ENCODE measurements at regions not wholly inside any gene's neighbourhood (a gene's known extent, or its start where the extent isn't known, plus 50 kb on each side); places are given as distances from the start of the nearest gene placed in this dataset.

- Histone ChIP-seq H3K9me1 (replicated peaks; ENCODE audit: control insufficient read depth, extremely low read depth, insufficient read depth, low read length) (no peaks in the 10 kb centered on the region), H3K4me3 (replicated peaks in 1 of 3; ENCODE audit: insufficient read depth in 1 of 3, low read depth in 1 of 3, low read length in 3 of 3) (no peak overlapping the region), H3K4me1 (ENCODE audit: control insufficient read depth, extremely low read depth, insufficient read depth, low read length) (no peaks in the 10 kb centered on the region), H3K9ac (replicated peaks; ENCODE audit: extremely low read depth, insufficient read depth, low read length) (no peak overlapping the region), H3K4me2 (ENCODE audit: insufficient read depth, low read length) (no peak overlapping the region), H3K27ac (ENCODE audit: insufficient read depth, low read depth, low read length) (no peak overlapping the region), H4K20me1 (replicated peaks; ENCODE audit: control insufficient read depth, extremely low read depth, insufficient read depth, low read length) (no peaks in the 10 kb centered on the region), H3K79me2 (ENCODE audit: control insufficient read depth, insufficient read depth, low read length) (no peaks in the 10 kb centered on the region), H3K27me3 (ENCODE audit: control insufficient read depth in 2 of 2, insufficient read depth in 2 of 2, low read length in 2 of 2) (no peaks in the 10 kb centered on the region), H3K36me3 (ENCODE audit: control insufficient read depth in 2 of 2, extremely low read depth in 1 of 2, insufficient read depth in 2 of 2, low read length in 2 of 2) (no peaks in the 10 kb centered on the region), H2AFZ (ENCODE audit: low read depth, low read length) (no peak overlapping the region), H3K9me3 (replicated peaks; ENCODE audit: control insufficient read depth, insufficient read depth, low read length) (no peaks in the 10 kb centered on the region)
- DNase-seq (ENCODE audit: low read depth, low spot score) (peak; percentile 10), FAIRE-seq (no peak)
- BruUV-seq (replicated peaks): no TSS peak
- ChIA-PET POLR2A (no interaction called here), CTCF (interaction anchor here (1.3 to 1.7 kb wide), 3 partner anchors 9 to 815 kb away, joined by 3 to 4 read pairs (median 4); no protein-coding TSS in a partner anchor)
- TF ChIP-seq EZH2 (IDR thresholded peaks at IDR 0.05; ENCODE audit: borderline replicate concordance, low read depth, low read length, severe bottlenecking) (no peak), CTCF (IDR thresholded peaks at IDR 0.05; ENCODE audit: extremely low read depth in 1 of 2, insufficient read depth in 1 of 2, low read depth in 1 of 2, low read length in 2 of 2) (peak in 1 of 2 donors; percentile 12), POLR2AphosphoS5 (IDR thresholded peaks at IDR 0.05; ENCODE audit: insufficient read depth, low read depth, low read length) (no peak), MYC (IDR thresholded peaks at IDR 0.05; ENCODE audit: low read depth, low read length) (no peak)
- dilution Hi-C loops (cut with MboI; ENCODE audit: extremely low pct_ligation_motif_present, low sequenced_read_pairs) (no loop called here), intact Hi-C loops (cut with micrococcal nuclease) (loop anchor here (2.0 to 10.0 kb wide), 2 partner anchors 396 to 818 kb away; no protein-coding TSS in a partner anchor)
Measured at GRCh38 chr2:156192468-156192867, 140.1 kb downstream of the NR4A2 start.

GRCh38 chr2:156191527-156191926, 141.0 kb downstream of the NR4A2 start:
- Histone ChIP-seq H3K4me3 (replicated peaks in 1 of 3; ENCODE audit: insufficient read depth in 1 of 3, low read depth in 1 of 3, low read length in 3 of 3) (no peak overlapping the region), H3K4me2 (ENCODE audit: insufficient read depth, low read length) (no peak overlapping the region), H4K20me1 (replicated peaks; ENCODE audit: control insufficient read depth, extremely low read depth, insufficient read depth, low read length) (no peaks in the 10 kb centered on the region), H3K79me2 (ENCODE audit: control insufficient read depth, insufficient read depth, low read length) (no peaks in the 10 kb centered on the region), H2AFZ (ENCODE audit: low read depth, low read length) (no peak overlapping the region), H3K4me1 (ENCODE audit: control insufficient read depth, extremely low read depth, insufficient read depth, low read length) (no peaks in the 10 kb centered on the region), H3K27ac (ENCODE audit: insufficient read depth, low read depth, low read length) (no peak overlapping the region), H3K27me3 (ENCODE audit: control insufficient read depth in 2 of 2, insufficient read depth in 2 of 2, low read length in 2 of 2) (no peaks in the 10 kb centered on the region), H3K9me1 (replicated peaks; ENCODE audit: control insufficient read depth, extremely low read depth, insufficient read depth, low read length) (no peaks in the 10 kb centered on the region), H3K9ac (replicated peaks; ENCODE audit: extremely low read depth, insufficient read depth, low read length) (no peak overlapping the region), H3K36me3 (ENCODE audit: control insufficient read depth in 2 of 2, extremely low read depth in 1 of 2, insufficient read depth in 2 of 2, low read length in 2 of 2) (no peaks in the 10 kb centered on the region), H3K9me3 (replicated peaks; ENCODE audit: control insufficient read depth, insufficient read depth, low read length) (no peaks in the 10 kb centered on the region)
- TF ChIP-seq MAX (IDR thresholded peaks at IDR 0.05; ENCODE audit: insufficient read depth, insufficient read length) (no peak), FOS (IDR thresholded peaks at IDR 0.05; ENCODE audit: borderline replicate concordance, insufficient read depth, low read length) (no peak), EZH2 (IDR thresholded peaks at IDR 0.05; ENCODE audit: borderline replicate concordance, low read depth, low read length, severe bottlenecking) (no peak), CTCF (IDR thresholded peaks at IDR 0.05; ENCODE audit: extremely low read depth in 1 of 2, insufficient read depth in 1 of 2, low read depth in 1 of 2, low read length in 2 of 2) (no peak), POLR2A (IDR thresholded peaks at IDR 0.05; ENCODE audit: low read depth, low read length) (no peak), GATA2 (IDR thresholded peaks at IDR 0.05; ENCODE audit: insufficient read depth, insufficient read length, low read depth, low read length) (no peak), MYC (IDR thresholded peaks at IDR 0.05; ENCODE audit: low read depth, low read length) (no peak), POLR2AphosphoS5 (IDR thresholded peaks at IDR 0.05; ENCODE audit: insufficient read depth, low read depth, low read length) (no peak)
- ChIA-PET CTCF (interaction anchor here (1.3 kb wide), 1 partner anchor 398 kb away, joined by 4 read pairs; no protein-coding TSS in a partner anchor), POLR2A (no interaction called here)
- DNase-seq (ENCODE audit: low read depth, low spot score): no peak
- dilution Hi-C loops (cut with MboI; ENCODE audit: extremely low pct_ligation_motif_present, low sequenced_read_pairs) (no loop called here), intact Hi-C loops (cut with micrococcal nuclease) (loop anchor here (10.0 kb wide), 1 partner anchor 817 kb away; no protein-coding TSS in a partner anchor)
- BruUV-seq (replicated peaks): no TSS peak
- no peak for FAIRE-seq
